ENCODE measurements at regions not wholly inside any gene's neighbourhood (a gene's known extent, or its start where the extent isn't known, plus 50 kb on each side); places are given as distances from the start of the nearest gene placed in this dataset.
"Not testable (repeated sequence)": the region's sequence is repeated elsewhere in the genome, so short reads cannot be mapped to it uniquely, and the experiment has no call there.

- no peak for DNase-seq
These were observed 395.8 kb downstream of the GASK1B start for GRCh38 chr4:157776930-157777528.

GRCh38 chr4:157775971-157776370, 396.9 kb downstream of the GASK1B start:
- no peak for DNase-seq

GRCh38 chr4:157772907-157773306, 399.9 kb downstream of the GASK1B start:
- DNase-seq, result no peak

GRCh38 chr4:157768419-157768818, 404.4 kb downstream of the GASK1B start:
- DNase-seq, result no peak

- no peak for DNase-seq
These were observed 409.3 kb downstream of the GASK1B start for GRCh38 chr4:157763490-157763889.

- no peak for DNase-seq
These were observed 418.4 kb downstream of the GASK1B start for GRCh38 chr4:157754410-157754809.

- DNase-seq, result no peak
These were observed 421.2 kb downstream of the GASK1B start for GRCh38 chr4:157751631-157752030.

GRCh38 chr4:157741642-157742041, 431.2 kb downstream of the GASK1B start:
- no peak for DNase-seq

- no peak for DNase-seq
These were observed 433.6 kb downstream of the GASK1B start for GRCh38 chr4:157739242-157739641.

GRCh38 chr4:157728215-157728614, 444.6 kb downstream of the GASK1B start:
- DNase-seq, result no peak

- no peak for DNase-seq
These were observed 445.7 kb downstream of the GASK1B start for GRCh38 chr4:157727163-157727562.

GRCh38 chr4:157722146-157722545, 450.7 kb downstream of the GASK1B start:
- DNase-seq, result no peak

GRCh38 chr4:157713342-157713741, 459.5 kb downstream of the GASK1B start:
- no peak for DNase-seq

- DNase-seq, result no peak
These were observed 466.7 kb downstream of the GASK1B start for GRCh38 chr4:157706155-157706554.

GRCh38 chr4:157702831-157703230, 470.0 kb downstream of the GASK1B start:
- no peak for DNase-seq

GRCh38 chr4:157701695-157701994, 471.2 kb downstream of the GASK1B start:
- DNase-seq, result no peak

GRCh38 chr4:157700898-157701694, 471.7 kb downstream of the GASK1B start:
- no peak for DNase-seq

GRCh38 chr4:157689476-157689875, 468.9 kb downstream of the GRIA2 start:
- no peak for DNase-seq

- no peak for DNase-seq
These were observed 467.4 kb downstream of the GRIA2 start for GRCh38 chr4:157687971-157688370.

GRCh38 chr4:157679326-157679725, 458.8 kb downstream of the GRIA2 start:
- not testable (repeated sequence) for DNase-seq

GRCh38 chr4:157678478-157678877, 457.9 kb downstream of the GRIA2 start:
- no peak for DNase-seq

GRCh38 chr4:157674699-157675098, 454.2 kb downstream of the GRIA2 start:
- no peak for DNase-seq

- DNase-seq, result no peak
These were observed 447.3 kb downstream of the GRIA2 start for GRCh38 chr4:157667836-157668235.

- DNase-seq, result no peak
These were observed 444.2 kb downstream of the GRIA2 start for GRCh38 chr4:157664726-157665125.
